ENCODE measurements at regions not wholly inside any gene's neighbourhood (a gene's known extent, or its start where the extent isn't known, plus 50 kb on each side); places are given as distances from the start of the nearest gene placed in this dataset.

DNA sequence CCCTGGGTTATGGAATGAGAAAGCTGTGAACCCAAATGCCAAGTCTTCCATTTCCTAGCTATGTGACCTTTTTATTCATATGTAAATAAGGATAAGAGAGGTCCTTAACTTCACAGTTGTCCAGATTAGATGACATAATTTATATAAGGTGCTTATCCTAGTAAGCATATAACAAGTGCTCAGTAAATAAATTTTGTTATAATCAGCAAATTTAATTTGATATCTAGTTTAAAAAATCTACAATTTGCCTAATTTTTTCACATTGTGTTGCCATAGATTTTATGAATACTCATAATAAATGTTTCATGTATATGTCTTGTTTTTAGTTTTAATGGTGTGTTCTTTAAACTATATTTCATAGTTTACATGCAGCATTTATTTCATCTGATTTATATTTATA is 130.4 kb upstream of the SPRY1 start:
- no peaks in the 10 kb centered on the region for H3K79me2 ChIP-seq (ENCODE audit: insufficient read depth, low read length)
- no peaks in the 10 kb centered on the region for H3K9me3 ChIP-seq (ENCODE audit: insufficient read depth, low read depth, low read length)
- no peak overlapping the region for H2AFZ ChIP-seq (ENCODE audit: low read length)
- no peaks in the 10 kb centered on the region for H3K9me2 ChIP-seq (replicated peaks; ENCODE audit: low read depth, low read length)
- H3K27me3 ChIP-seq (ENCODE audit: insufficient read depth, low read length, poor library complexity, severe bottlenecking), result no peaks in the 10 kb centered on the region
- TF ChIP-seq EZH2phosphoT487 (IDR thresholded peaks at IDR 0.05; ENCODE audit: borderline replicate concordance), result no peak
- TF ChIP-seq, protein P1, sequence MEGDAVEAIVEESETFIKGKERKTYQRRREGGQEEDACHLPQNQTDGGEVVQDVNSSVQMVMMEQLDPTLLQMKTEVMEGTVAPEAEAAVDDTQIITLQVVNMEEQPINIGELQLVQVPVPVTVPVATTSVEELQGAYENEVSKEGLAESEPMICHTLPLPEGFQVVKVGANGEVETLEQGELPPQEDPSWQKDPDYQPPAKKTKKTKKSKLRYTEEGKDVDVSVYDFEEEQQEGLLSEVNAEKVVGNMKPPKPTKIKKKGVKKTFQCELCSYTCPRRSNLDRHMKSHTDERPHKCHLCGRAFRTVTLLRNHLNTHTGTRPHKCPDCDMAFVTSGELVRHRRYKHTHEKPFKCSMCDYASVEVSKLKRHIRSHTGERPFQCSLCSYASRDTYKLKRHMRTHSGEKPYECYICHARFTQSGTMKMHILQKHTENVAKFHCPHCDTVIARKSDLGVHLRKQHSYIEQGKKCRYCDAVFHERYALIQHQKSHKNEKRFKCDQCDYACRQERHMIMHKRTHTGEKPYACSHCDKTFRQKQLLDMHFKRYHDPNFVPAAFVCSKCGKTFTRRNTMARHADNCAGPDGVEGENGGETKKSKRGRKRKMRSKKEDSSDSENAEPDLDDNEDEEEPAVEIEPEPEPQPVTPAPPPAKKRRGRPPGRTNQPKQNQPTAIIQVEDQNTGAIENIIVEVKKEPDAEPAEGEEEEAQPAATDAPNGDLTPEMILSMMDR (conservative IDR thresholded peaks at IDR 0.05; ENCODE audit: low read length), result no peak
- H3F3A ChIP-seq (ENCODE audit: low read depth), result no peaks in the 10 kb centered on the region
- peaks cover 15% of the 10 kb centered on the region for H3K4me1 ChIP-seq (ENCODE audit: insufficient read depth, low read length, poor library complexity, severe bottlenecking)
- H3K4me3 ChIP-seq (ENCODE audit: low read length, poor library complexity, severe bottlenecking), result no peak overlapping the region
- no peaks in the 10 kb centered on the region for H3K36me3 ChIP-seq (ENCODE audit: insufficient read depth, low read length)
- no peak overlapping the region for H3K9ac ChIP-seq (ENCODE audit: low read depth, low read length, poor library complexity, severe bottlenecking)
- H4K20me1 ChIP-seq (ENCODE audit: insufficient read depth, low read length, poor library complexity, severe bottlenecking), result no peaks in the 10 kb centered on the region
- H3K4me2 ChIP-seq (ENCODE audit: low read depth, low read length, poor library complexity, severe bottlenecking), result no peak overlapping the region

DNA sequence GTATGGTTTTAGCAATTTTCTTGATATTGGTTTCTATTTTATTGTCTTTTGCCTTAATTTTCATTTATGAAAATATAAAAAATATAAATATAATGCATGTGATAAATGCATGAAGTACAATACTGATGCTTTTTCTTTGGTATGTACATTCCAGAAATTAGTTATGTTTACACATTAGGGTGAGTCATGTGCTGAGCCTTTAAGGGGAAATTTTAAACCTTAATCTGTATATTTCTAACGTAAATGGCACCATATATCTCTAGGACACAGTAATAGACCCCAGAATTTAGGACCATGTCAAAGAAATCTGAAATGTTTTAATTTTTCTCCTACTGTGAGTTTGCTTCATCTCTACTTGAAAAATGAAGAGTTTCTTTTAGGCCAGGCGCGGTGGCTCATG is 117.8 kb upstream of the SPRY1 start:
- Histone ChIP-seq H3K9ac (ENCODE audit: low read depth, low read length, poor library complexity, severe bottlenecking) (no peak overlapping the region), H3K9me2 (replicated peaks; ENCODE audit: low read depth, low read length) (no peaks in the 10 kb centered on the region), H3K9me3 (ENCODE audit: insufficient read depth, low read depth, low read length) (no peaks in the 10 kb centered on the region), H3K27me3 (ENCODE audit: insufficient read depth, low read length, poor library complexity, severe bottlenecking) (no peaks in the 10 kb centered on the region), H3F3A (ENCODE audit: low read depth) (no peaks in the 10 kb centered on the region), H4K20me1 (ENCODE audit: insufficient read depth, low read length, poor library complexity, severe bottlenecking) (no peaks in the 10 kb centered on the region), H3K36me3 (ENCODE audit: insufficient read depth, low read length) (no peaks in the 10 kb centered on the region), H2AFZ (ENCODE audit: low read length) (no peak overlapping the region), H3K4me2 (ENCODE audit: low read depth, low read length, poor library complexity, severe bottlenecking) (no peak overlapping the region), H3K4me3 (ENCODE audit: low read length, poor library complexity, severe bottlenecking) (no peak overlapping the region), H3K79me2 (ENCODE audit: insufficient read depth, low read length) (no peaks in the 10 kb centered on the region), H3K4me1 (ENCODE audit: insufficient read depth, low read length, poor library complexity, severe bottlenecking) (peaks cover 6% of the 10 kb centered on the region)
- TF ChIP-seq EZH2phosphoT487 (IDR thresholded peaks at IDR 0.05; ENCODE audit: borderline replicate concordance), result no peak
- TF ChIP-seq, protein P1 (conservative IDR thresholded peaks at IDR 0.05; ENCODE audit: low read length), result no peak

GRCh38 chr4:123283371-123283895 is 113.2 kb upstream of the SPRY1 start:
- TF ChIP-seq, protein P1 (conservative IDR thresholded peaks at IDR 0.05; ENCODE audit: low read length), result no peak
- TF ChIP-seq EZH2phosphoT487 (IDR thresholded peaks at IDR 0.05; ENCODE audit: borderline replicate concordance), result no peak
- Histone ChIP-seq H3K9ac (ENCODE audit: low read depth, low read length, poor library complexity, severe bottlenecking) (no peak overlapping the region), H3K9me3 (ENCODE audit: insufficient read depth, low read depth, low read length) (no peaks in the 10 kb centered on the region), H3K27me3 (ENCODE audit: insufficient read depth, low read length, poor library complexity, severe bottlenecking) (no peaks in the 10 kb centered on the region), H4K20me1 (ENCODE audit: insufficient read depth, low read length, poor library complexity, severe bottlenecking) (no peaks in the 10 kb centered on the region), H3K4me2 (ENCODE audit: low read depth, low read length, poor library complexity, severe bottlenecking) (peak overlapping the region; percentile 50), H3F3A (ENCODE audit: low read depth) (no peaks in the 10 kb centered on the region), H3K36me3 (ENCODE audit: insufficient read depth, low read length) (no peaks in the 10 kb centered on the region), H3K4me3 (ENCODE audit: low read length, poor library complexity, severe bottlenecking) (no peak overlapping the region), H3K9me2 (replicated peaks; ENCODE audit: low read depth, low read length) (no peaks in the 10 kb centered on the region), H2AFZ (ENCODE audit: low read length) (no peak overlapping the region), H3K4me1 (ENCODE audit: insufficient read depth, low read length, poor library complexity, severe bottlenecking) (peaks cover 27% of the 10 kb centered on the region), H3K79me2 (ENCODE audit: insufficient read depth, low read length) (no peaks in the 10 kb centered on the region)

Measured in Loucy (cell line).